Fibroblast of villous mesenchyme (primary cell): ENCODE measurements at regions not wholly inside any gene's neighbourhood (a gene's known extent, or its start where the extent isn't known, plus 50 kb on each side); places are given as distances from the start of the nearest gene placed in this dataset.
"Not testable (repeated sequence)": the region's sequence is repeated elsewhere in the genome, so short reads cannot be mapped to it uniquely, and the experiment has no call there.

Source experiments
- DNase-seq: peaks from one replicate; pipeline ENCODE4 v3.0.0-alpha.2; 2010; ENCODE audit warnings: low read depth
- H3K4me3 ChIP-seq: 2 replicates; pipeline ENCODE4 v1.5.1; 2011; ENCODE audit warnings: low read depth, mild to moderate bottlenecking, low read length
- CTCF ChIP-seq: IDR thresholded peaks from 2 replicates; pipeline ENCODE4 v1.5.1; 2012; ENCODE audit warnings: low read depth, mild to moderate bottlenecking, low read length; ENCODE audit not compliant: insufficient read depth

GRCh38 chr6:3616565-3617176 is 134.8 kb downstream of the PXDC1 start:
- DNase-seq = no peak
- TF ChIP-seq CTCF = no peak
- H3K4me3 ChIP-seq = no peak overlapping the region

GRCh38 chr6:3615391-3616380 is 135.8 kb downstream of the PXDC1 start:
- H3K4me3 ChIP-seq = no peak overlapping the region
- TF ChIP-seq CTCF = no peak
- no peak for DNase-seq

- TF ChIP-seq CTCF = no peak
- no peak overlapping the region for H3K4me3 ChIP-seq
- DNase-seq = no peak
These were observed 136.6 kb downstream of the PXDC1 start for GRCh38 chr6:3614918-3615317.

GRCh38 chr6:3613565-3613964 is 137.9 kb downstream of the PXDC1 start:
- not testable (repeated sequence) for H3K4me3 ChIP-seq, DNase-seq

- peak; percentile 92 for DNase-seq
- TF ChIP-seq CTCF = no peak
- H3K4me3 ChIP-seq = no peak overlapping the region
These were observed 139.0 kb downstream of the PXDC1 start for GRCh38 chr6:3612341-3613041.

GRCh38 chr6:3610921-3611320 is 140.6 kb downstream of the PXDC1 start:
- TF ChIP-seq CTCF = no peak
- no peak overlapping the region for H3K4me3 ChIP-seq
- DNase-seq = no peak

GRCh38 chr6:3610206-3610605 is 141.3 kb downstream of the PXDC1 start:
- peak; percentile 85 for DNase-seq

More at GRCh38 chr6:3610206-3610605, 141.3 kb downstream of the PXDC1 start:
- no peak for TF ChIP-seq CTCF
- no peak overlapping the region for H3K4me3 ChIP-seq
